ENCODE measurements at regions not wholly inside any gene's neighbourhood (a gene's known extent, or its start where the extent isn't known, plus 50 kb on each side); places are given as distances from the start of the nearest gene placed in this dataset.
A peak's percentile ranks its signal among the peaks of the same experiment; 100 is the strongest.
"Not testable (repeated sequence)": the region's sequence is repeated elsewhere in the genome, so short reads cannot be mapped to it uniquely, and the experiment has no call there.

GRCh38 chr1:101122452-101123166, 97.0 kb upstream of the DPH5 start:
- no peak for DNase-seq (ENCODE audit: low read depth)

- no peak for DNase-seq (ENCODE audit: low read depth)
Measured at GRCh38 chr1:101121975-101122374, 96.4 kb upstream of the DPH5 start.

GRCh38 chr1:101121504-101121903, 95.9 kb upstream of the DPH5 start:
- no peak for DNase-seq (ENCODE audit: low read depth)

- DNase-seq (ENCODE audit: low read depth), result no peak
Measured at GRCh38 chr1:101120868-101121267, 95.3 kb upstream of the DPH5 start.

- no peak for DNase-seq (ENCODE audit: low read depth)
Measured at GRCh38 chr1:101119289-101119688, 93.7 kb upstream of the DPH5 start.

- DNase-seq (ENCODE audit: low read depth), result no peak
Measured at GRCh38 chr1:101116006-101116405, 90.4 kb upstream of the DPH5 start.

- DNase-seq (ENCODE audit: low read depth), result no peak
Measured at GRCh38 chr1:101115112-101115511, 89.5 kb upstream of the DPH5 start.

- not testable (repeated sequence) for DNase-seq (ENCODE audit: low read depth)
Measured at GRCh38 chr1:101114128-101114527, 88.5 kb upstream of the DPH5 start.

- DNase-seq (ENCODE audit: low read depth), result peak; percentile 47
Measured at GRCh38 chr1:101112051-101112780, 86.6 kb upstream of the DPH5 start.

GRCh38 chr1:101111461-101111860, 85.9 kb upstream of the DPH5 start:
- DNase-seq (ENCODE audit: low read depth), result no peak

GRCh38 chr1:101109791-101110190, 84.2 kb upstream of the DPH5 start:
- no peak for DNase-seq (ENCODE audit: low read depth)

GRCh38 chr1:101108111-101108500, 82.5 kb upstream of the DPH5 start:
- no peak for DNase-seq (ENCODE audit: low read depth)

GRCh38 chr1:101107496-101108110, 82.0 kb upstream of the DPH5 start:
- no peak for DNase-seq (ENCODE audit: low read depth)

- no peak for DNase-seq (ENCODE audit: low read depth)
Measured at GRCh38 chr1:101105877-101106276, 80.3 kb upstream of the DPH5 start.

- DNase-seq (ENCODE audit: low read depth), result no peak
Measured at GRCh38 chr1:101102426-101103156, 77.0 kb upstream of the DPH5 start.

- DNase-seq (ENCODE audit: low read depth), result no peak
Measured at GRCh38 chr1:101101360-101101759, 75.8 kb upstream of the DPH5 start.

- DNase-seq (ENCODE audit: low read depth), result no peak
Measured at GRCh38 chr1:101100674-101101073, 75.1 kb upstream of the DPH5 start.

GRCh38 chr1:101098907-101099306, 73.3 kb upstream of the DPH5 start:
- no peak for DNase-seq (ENCODE audit: low read depth)

GRCh38 chr1:101098327-101098726, 72.7 kb upstream of the DPH5 start:
- DNase-seq (ENCODE audit: low read depth), result no peak

- DNase-seq (ENCODE audit: low read depth), result no peak
Measured at GRCh38 chr1:101089613-101090338, 64.2 kb upstream of the DPH5 start.

GRCh38 chr1:101088431-101088830, 62.8 kb upstream of the DPH5 start:
- DNase-seq (ENCODE audit: low read depth), result no peak

- DNase-seq (ENCODE audit: low read depth), result no peak
Measured at GRCh38 chr1:101086783-101087182, 61.2 kb upstream of the DPH5 start.
